ENCODE measurements at regions not wholly inside any gene's neighbourhood (a gene's known extent, or its start where the extent isn't known, plus 50 kb on each side); places are given as distances from the start of the nearest gene placed in this dataset.

- H3K4me1 ChIP-seq (ENCODE audit: control insufficient read depth in 2 of 2, insufficient read depth in 2 of 2, low read length in 2 of 2), result no peaks in the 10 kb centered on the region
- H3K4me3 ChIP-seq (ENCODE audit: control extremely low read depth in 1 of 5, extremely low read depth in 1 of 5, insufficient read depth in 1 of 5, low read depth in 2 of 5, low read length in 4 of 5), result no peak overlapping the region
- H3K9me3 ChIP-seq (ENCODE audit: control extremely low read depth in 1 of 3, control insufficient read depth in 2 of 3, insufficient read depth in 1 of 3, low read length in 2 of 3), result no peaks in the 10 kb centered on the region
- no peaks in the 10 kb centered on the region for H4K20me1 ChIP-seq (ENCODE audit: control insufficient read depth, insufficient read depth, low read length, poor library complexity, severe bottlenecking)
- H3K4me3 Mint-ChIP-seq, result no peak overlapping the region
- H3K27ac Mint-ChIP-seq, result no peak overlapping the region
- no peak overlapping the region for H3K27ac ChIP-seq (ENCODE audit: low read length in 2 of 2)
- TF ChIP-seq EZH2 (IDR thresholded peaks at IDR 0.05; ENCODE audit: borderline replicate concordance, insufficient read depth, low read depth, low read length, poor library complexity, severe bottlenecking), result no peak
- TF ChIP-seq CTCF (IDR thresholded peaks at IDR 0.05), result no peak
- no peaks in the 10 kb centered on the region for H3K9me3 Mint-ChIP-seq (ENCODE audit: insufficient read depth)
- ChIA-PET POLR2A (no interaction called here), CTCF (no interaction called here)
- no peaks in the 10 kb centered on the region for H3K4me1 Mint-ChIP-seq
- no CpG with 5 or more reads among the region's 8 CpGs for WGBS (ENCODE audit: insufficient coverage)
- H3K27me3 ChIP-seq (replicated peaks in 1 of 4; ENCODE audit: control extremely low read depth in 1 of 4, control insufficient read depth in 3 of 4, insufficient read depth in 4 of 4, low read length in 3 of 4), result no peaks in the 10 kb centered on the region
- no peak overlapping the region for H3K4me2 ChIP-seq (replicated peaks; ENCODE audit: low read depth, low read length, poor library complexity, severe bottlenecking)
- no peak for ATAC-seq (ENCODE audit: low read depth)
- intact Hi-C loops (cut with micrococcal nuclease), result no loop called here
- H3K36me3 ChIP-seq (replicated peaks in 1 of 2; ENCODE audit: control extremely low read depth in 1 of 2, control insufficient read depth in 1 of 2, extremely low read depth in 1 of 2, insufficient read depth in 2 of 2, low read length in 1 of 2), result no peaks in the 10 kb centered on the region
- H3K27me3 Mint-ChIP-seq, result no peaks in the 10 kb centered on the region
- H3K79me2 ChIP-seq (ENCODE audit: control insufficient read depth, insufficient read depth, low read length), result no peaks in the 10 kb centered on the region
- no peak overlapping the region for H3K9ac ChIP-seq (ENCODE audit: low read length)
- no peak for DNase-seq
- no peak overlapping the region for H2AFZ ChIP-seq (ENCODE audit: insufficient read depth, low read depth, low read length, poor library complexity, severe bottlenecking)
Measured at GRCh38 chr10:3337741-3338140, 165.2 kb upstream of the PITRM1 start.

GRCh38 chr10:3336673-3337293 is 164.2 kb upstream of the PITRM1 start:
- Mint-ChIP-seq H3K4me3 (no peak overlapping the region), H3K4me1 (no peaks in the 10 kb centered on the region), H3K27ac (no peak overlapping the region), H3K27me3 (no peaks in the 10 kb centered on the region), H3K9me3 (ENCODE audit: insufficient read depth) (no peaks in the 10 kb centered on the region)
- ATAC-seq (ENCODE audit: low read depth) (no peak), DNase-seq (no peak)
- TF ChIP-seq CTCF (IDR thresholded peaks at IDR 0.05) (no peak), EZH2 (IDR thresholded peaks at IDR 0.05; ENCODE audit: borderline replicate concordance, insufficient read depth, low read depth, low read length, poor library complexity, severe bottlenecking) (no peak)
- Histone ChIP-seq H3K27ac (ENCODE audit: low read length in 2 of 2) (no peak overlapping the region), H3K4me2 (replicated peaks; ENCODE audit: low read depth, low read length, poor library complexity, severe bottlenecking) (no peak overlapping the region), H3K79me2 (ENCODE audit: control insufficient read depth, insufficient read depth, low read length) (no peaks in the 10 kb centered on the region), H3K4me1 (ENCODE audit: control insufficient read depth in 2 of 2, insufficient read depth in 2 of 2, low read length in 2 of 2) (no peaks in the 10 kb centered on the region), H2AFZ (ENCODE audit: insufficient read depth, low read depth, low read length, poor library complexity, severe bottlenecking) (no peak overlapping the region), H3K27me3 (replicated peaks in 1 of 4; ENCODE audit: control extremely low read depth in 1 of 4, control insufficient read depth in 3 of 4, insufficient read depth in 4 of 4, low read length in 3 of 4) (no peaks in the 10 kb centered on the region), H4K20me1 (ENCODE audit: control insufficient read depth, insufficient read depth, low read length, poor library complexity, severe bottlenecking) (no peaks in the 10 kb centered on the region), H3K9me3 (ENCODE audit: control extremely low read depth in 1 of 3, control insufficient read depth in 2 of 3, insufficient read depth in 1 of 3, low read length in 2 of 3) (no peaks in the 10 kb centered on the region), H3K4me3 (ENCODE audit: control extremely low read depth in 1 of 5, extremely low read depth in 1 of 5, insufficient read depth in 1 of 5, low read depth in 2 of 5, low read length in 4 of 5) (no peak overlapping the region), H3K36me3 (replicated peaks in 1 of 2; ENCODE audit: control extremely low read depth in 1 of 2, control insufficient read depth in 1 of 2, extremely low read depth in 1 of 2, insufficient read depth in 2 of 2, low read length in 1 of 2) (no peaks in the 10 kb centered on the region), H3K9ac (ENCODE audit: low read length) (no peak overlapping the region)
- CTCF ChIA-PET, result no interaction called here
- POLR2A ChIA-PET, result no interaction called here
- 86% methylated on average over 8 of the region's 9 CpGs for WGBS (ENCODE audit: insufficient coverage)
- intact Hi-C loops (cut with micrococcal nuclease), result no loop called here

Data from B cell (primary cell).